C4-2B (cell line): ENCODE measurements at regions not wholly inside any gene's neighbourhood (a gene's known extent, or its start where the extent isn't known, plus 50 kb on each side); places are given as distances from the start of the nearest gene placed in this dataset.

Source experiments
- ZFX ChIP-seq: fragments of 450-650 bp; IDR thresholded peaks from 2 replicates; pipeline ENCODE4 v1.6.1; 2017
- TF ChIP-seq, protein P1 (sequence below): fragments of 450-650 bp; conservative IDR thresholded peaks from 2 replicates; pipeline ENCODE4 v1.5.1; 2017; ENCODE audit warnings: mild to moderate bottlenecking

DNA sequence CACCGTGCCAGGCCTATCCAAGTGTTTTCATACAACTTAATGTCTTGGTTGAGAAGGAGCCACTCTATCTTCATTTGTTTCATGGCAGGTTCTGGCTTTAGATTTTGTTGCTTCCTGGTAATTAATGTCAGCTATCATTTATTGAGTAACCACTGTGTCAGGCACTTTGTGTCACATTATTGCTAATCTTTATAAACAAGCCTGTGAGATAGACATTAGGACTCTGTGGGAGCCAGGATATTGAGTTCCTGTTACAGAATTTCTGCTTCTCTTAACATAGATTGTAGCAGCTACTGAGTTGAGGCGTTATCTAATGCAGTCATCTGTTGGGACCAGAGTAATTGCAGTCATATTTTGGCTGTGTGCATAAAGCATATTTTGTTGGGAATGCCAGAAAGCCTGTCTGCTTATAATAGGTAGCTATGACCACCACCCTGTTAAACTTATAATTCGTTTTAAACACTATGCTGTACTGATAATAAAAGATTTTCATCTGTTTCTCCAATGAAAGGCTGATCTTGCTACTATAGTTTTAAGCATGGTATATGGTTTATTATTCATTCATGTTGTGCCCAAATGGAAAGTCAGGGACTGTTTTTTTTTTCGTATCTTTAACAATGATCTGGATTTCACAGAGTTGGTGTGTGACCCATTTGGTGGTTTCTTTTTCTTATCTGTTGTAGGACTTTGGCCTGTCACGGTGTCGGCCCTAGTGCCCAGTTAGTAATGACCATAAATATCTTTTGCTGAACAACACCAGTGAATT, 432.6 kb downstream of the PCNX1 start:
- TF ChIP-seq, protein P1, sequence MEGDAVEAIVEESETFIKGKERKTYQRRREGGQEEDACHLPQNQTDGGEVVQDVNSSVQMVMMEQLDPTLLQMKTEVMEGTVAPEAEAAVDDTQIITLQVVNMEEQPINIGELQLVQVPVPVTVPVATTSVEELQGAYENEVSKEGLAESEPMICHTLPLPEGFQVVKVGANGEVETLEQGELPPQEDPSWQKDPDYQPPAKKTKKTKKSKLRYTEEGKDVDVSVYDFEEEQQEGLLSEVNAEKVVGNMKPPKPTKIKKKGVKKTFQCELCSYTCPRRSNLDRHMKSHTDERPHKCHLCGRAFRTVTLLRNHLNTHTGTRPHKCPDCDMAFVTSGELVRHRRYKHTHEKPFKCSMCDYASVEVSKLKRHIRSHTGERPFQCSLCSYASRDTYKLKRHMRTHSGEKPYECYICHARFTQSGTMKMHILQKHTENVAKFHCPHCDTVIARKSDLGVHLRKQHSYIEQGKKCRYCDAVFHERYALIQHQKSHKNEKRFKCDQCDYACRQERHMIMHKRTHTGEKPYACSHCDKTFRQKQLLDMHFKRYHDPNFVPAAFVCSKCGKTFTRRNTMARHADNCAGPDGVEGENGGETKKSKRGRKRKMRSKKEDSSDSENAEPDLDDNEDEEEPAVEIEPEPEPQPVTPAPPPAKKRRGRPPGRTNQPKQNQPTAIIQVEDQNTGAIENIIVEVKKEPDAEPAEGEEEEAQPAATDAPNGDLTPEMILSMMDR: no peak
- no peak for TF ChIP-seq ZFX
